SK-N-SH (cell line): ENCODE measurements at regions not wholly inside any gene's neighbourhood (a gene's known extent, or its start where the extent isn't known, plus 50 kb on each side); places are given as distances from the start of the nearest gene placed in this dataset.

Source experiments
- CTCF ChIA-PET: fragments of 300-600, 350-600 bp; formaldehyde crosslinking; extraction: SDS; loops from one replicate; lab custom pipeline; 2021; lab: Yijun Ruan, JAX
- POLR2A ChIA-PET: fragments of 350-600 bp; sonication (Branson Sonifier 250); formaldehyde crosslinking; extraction: SDS; loops from one replicate; lab custom pipeline; 2020; ENCODE audit warnings: antibody characterized with exemption, inconsistent platforms; lab: Yijun Ruan, JAX
- DNase-seq: peaks from one replicate; pipeline ENCODE4 v3.0.0; 2012
- H2AFZ ChIP-seq: fragments of 200-600 bp; sonication (generic); 2 replicates; pipeline ENCODE4 v1.8.1; 2016; ENCODE audit warnings: antibody characterized with exemption, mild to moderate bottlenecking, low read depth
- H3F3A ChIP-seq: fragments of 200-600 bp; sonication (generic); replicated peaks from 2 replicates; pipeline ENCODE3; 2016; ENCODE audit warnings: antibody characterized with exemption, mild to moderate bottlenecking; ENCODE audit not compliant: insufficient read depth
- H3K27ac ChIP-seq, 2 experiments: fragments of 200-500 bp in 1 of 2; fragments of 200-600 bp in 1 of 2; sonication (Bioruptor generic) in 1 of 2; sonication (generic), shearing (Covaris generic) in 1 of 2; 2 replicates each; pipeline versions ENCODE4 v1.5.1 to v1.6.1; 2014 to 2016; ENCODE audit warnings: low read depth in 2 of 2, inconsistent platforms in 1 of 2, low read length in 1 of 2, mild to moderate bottlenecking in 1 of 2, mixed read lengths in 1 of 2
- H3K27me3 ChIP-seq: fragments of 200-600 bp; sonication (generic), shearing (Covaris generic); 2 replicates; pipeline ENCODE4 v1.6.1; 2016; ENCODE audit warnings: mixed run types; ENCODE audit not compliant: insufficient read depth
- H3K36me3 ChIP-seq, 2 experiments: fragments of 200-500 bp in 1 of 2; fragments of 200-600 bp in 1 of 2; sonication (Bioruptor generic) in 1 of 2; sonication (generic) in 1 of 2; replicated peaks in 1 of 2; 2 replicates each; pipeline versions ENCODE3 to v1.5.1; 2014 to 2016; ENCODE audit warnings: low read length in 1 of 2, mild to moderate bottlenecking in 1 of 2; ENCODE audit not compliant: insufficient read depth in 2 of 2, control insufficient read depth in 1 of 2
- H3K4me1 ChIP-seq, 2 experiments: fragments of 200-500 bp in 1 of 2; fragments of 200-600 bp in 1 of 2; sonication (Bioruptor generic) in 1 of 2; sonication (generic), shearing (Covaris generic) in 1 of 2; 2 replicates each; pipeline versions ENCODE4 v1.5.1 to v1.6.1; 2014 to 2016; ENCODE audit warnings: low read depth in 1 of 2, low read length in 1 of 2, mixed run types in 1 of 2; ENCODE audit not compliant: insufficient read depth in 2 of 2, control insufficient read depth in 1 of 2
- H3K4me2 ChIP-seq: fragments of 200-600 bp; sonication (generic), shearing (Covaris generic); 2 replicates; pipeline ENCODE4 v1.6.1; 2017; ENCODE audit warnings: mixed run types
- H3K4me3 ChIP-seq, 2 experiments: fragments of 200-500 bp in 1 of 2; fragments of 200-600 bp in 1 of 2; sonication (Bioruptor generic) in 1 of 2; sonication (generic), shearing (Covaris generic) in 1 of 2; 2 replicates each; pipeline versions ENCODE4 v1.5.1 to v1.8.1; 2014 to 2016; ENCODE audit warnings: low read depth in 2 of 2, inconsistent platforms in 1 of 2, low read length in 1 of 2, mild to moderate bottlenecking in 1 of 2, mixed read lengths in 1 of 2, moderate library complexity in 1 of 2
- H3K79me2 ChIP-seq: fragments of 200-600 bp; sonication (generic); 2 replicates; pipeline ENCODE4 v1.8.1; 2017; ENCODE audit warnings: mild to moderate bottlenecking; ENCODE audit not compliant: insufficient read depth
- H3K9ac ChIP-seq: fragments of 200-600 bp; sonication (generic); 2 replicates; pipeline ENCODE4 v1.6.1; 2017; ENCODE audit warnings: mixed run types
- H3K9me2 ChIP-seq: fragments of 200-600 bp; sonication (generic); 2 replicates; pipeline ENCODE4 v1.6.1; 2017; ENCODE audit warnings: mixed run types
- H3K9me3 ChIP-seq: fragments of 200-600 bp; sonication (generic); 2 replicates; pipeline ENCODE4 v1.6.1; 2017; ENCODE audit warnings: mixed run types, mild to moderate bottlenecking, moderate library complexity
- H4K20me1 ChIP-seq: fragments of 200-600 bp; sonication (generic); 2 replicates; pipeline ENCODE4 v1.6.1; 2017; ENCODE audit warnings: mild to moderate bottlenecking, mixed run types; ENCODE audit not compliant: insufficient read depth
- FOXJ3 ChIP-seq: sonication (generic); formaldehyde crosslinking; IDR thresholded peaks from 2 replicates; pipeline ENCODE4 v1.5.1; 2020; ENCODE audit warnings: mild to moderate bottlenecking, missing genetic modification reagents
- GABPA ChIP-seq: IDR thresholded peaks from 2 replicates; pipeline ENCODE4 v1.4.0; 2012; ENCODE audit warnings: low read depth, mild to moderate bottlenecking
- GATA2 ChIP-seq: sonication (generic); formaldehyde crosslinking; IDR thresholded peaks from 2 replicates; pipeline ENCODE4 v1.5.0; 2020; ENCODE audit warnings: mild to moderate bottlenecking, missing genetic modification reagents
- JUND ChIP-seq: IDR thresholded peaks from 2 replicates; pipeline ENCODE4 v1.4.0; 2012
- MEF2A ChIP-seq: IDR thresholded peaks from 2 replicates; pipeline ENCODE4 v1.4.0; 2012; ENCODE audit warnings: low read depth, borderline replicate concordance
- MXI1 ChIP-seq: IDR thresholded peaks from 2 replicates; pipeline ENCODE4 v1.6.1; 2012; ENCODE audit warnings: mild to moderate bottlenecking, low read depth, low read length, improper control_type of control experiment
- NRF1 ChIP-seq: IDR thresholded peaks from 2 replicates; pipeline ENCODE4 v1.6.1; 2012; ENCODE audit warnings: low read depth, mild to moderate bottlenecking, low read length
- RCOR1 ChIP-seq: fragments of 150-350 bp; IDR thresholded peaks from 2 replicates; pipeline ENCODE4 v1.6.1; 2017; ENCODE audit warnings: antibody characterized with exemption, low read length
- RFX5 ChIP-seq: IDR thresholded peaks from 2 replicates; pipeline ENCODE4 v1.6.1; 2012; ENCODE audit warnings: mild to moderate bottlenecking, improper control_type of control experiment, low read length
- SMC3 ChIP-seq: IDR thresholded peaks from 2 replicates; pipeline ENCODE4 v1.6.1; 2012; ENCODE audit warnings: low read depth, low read length, improper control_type of control experiment
- TCF12 ChIP-seq: IDR thresholded peaks from 2 replicates; pipeline ENCODE4 v1.4.0; 2012
- WGBS: methylation state at CpG from one replicate; pipeline ENCODE4 v1.1.6; 2017; ENCODE audit warnings: low lambda C conversion rate; 5-methylcytosine and 5-hydroxymethylcytosine counted together
- TF ChIP-seq, protein P1 (sequence below): IDR thresholded peaks from 2 replicates; pipeline ENCODE4 v1.4.0; 2012; ENCODE audit warnings: low read depth, borderline replicate concordance
- TF ChIP-seq, protein P2 (sequence below): fragments of 200-600 bp; sonication (generic); IDR thresholded peaks from 2 replicates; pipeline ENCODE4 v1.6.1; 2017; ENCODE audit warnings: antibody characterized with exemption, mild to moderate bottlenecking, moderate library complexity
- TF ChIP-seq, protein P3 (sequence below): IDR thresholded peaks from 2 replicates; pipeline ENCODE4; 2012

DNA sequence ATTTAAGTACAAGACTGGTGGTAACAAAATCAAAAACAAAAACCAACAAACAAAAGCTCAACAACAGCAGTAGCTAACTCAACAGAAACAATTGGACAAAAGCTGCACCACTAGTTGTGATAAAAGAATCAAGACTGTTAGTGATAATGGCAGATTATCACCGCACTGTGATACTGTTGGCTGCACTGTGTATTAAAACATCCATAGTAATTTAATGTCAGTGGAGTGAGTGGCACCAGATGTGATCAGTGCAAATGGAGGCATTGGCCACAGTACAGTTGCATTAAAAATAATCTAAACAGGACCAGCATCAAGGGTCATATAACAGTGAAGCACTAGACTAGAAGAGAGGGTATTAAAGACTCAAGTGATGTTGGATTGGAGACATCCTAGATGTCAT is 1341.3 kb downstream of the MRPL39 start (continued):
- TF ChIP-seq RFX5, result no peak
- peak; percentile 50; the same call in 1 of the 2 replicates for TF ChIP-seq FOXJ3 (CRISPR knock-in tag)
- peak; percentile 66; the same call in 1 of the 2 replicates for TF ChIP-seq RCOR1
- TF ChIP-seq, protein P1, sequence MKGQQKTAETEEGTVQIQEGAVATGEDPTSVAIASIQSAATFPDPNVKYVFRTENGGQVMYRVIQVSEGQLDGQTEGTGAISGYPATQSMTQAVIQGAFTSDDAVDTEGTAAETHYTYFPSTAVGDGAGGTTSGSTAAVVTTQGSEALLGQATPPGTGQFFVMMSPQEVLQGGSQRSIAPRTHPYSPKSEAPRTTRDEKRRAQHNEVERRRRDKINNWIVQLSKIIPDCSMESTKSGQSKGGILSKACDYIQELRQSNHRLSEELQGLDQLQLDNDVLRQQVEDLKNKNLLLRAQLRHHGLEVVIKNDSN, result no peak
- TF ChIP-seq NRF1, result no peak

DNA sequence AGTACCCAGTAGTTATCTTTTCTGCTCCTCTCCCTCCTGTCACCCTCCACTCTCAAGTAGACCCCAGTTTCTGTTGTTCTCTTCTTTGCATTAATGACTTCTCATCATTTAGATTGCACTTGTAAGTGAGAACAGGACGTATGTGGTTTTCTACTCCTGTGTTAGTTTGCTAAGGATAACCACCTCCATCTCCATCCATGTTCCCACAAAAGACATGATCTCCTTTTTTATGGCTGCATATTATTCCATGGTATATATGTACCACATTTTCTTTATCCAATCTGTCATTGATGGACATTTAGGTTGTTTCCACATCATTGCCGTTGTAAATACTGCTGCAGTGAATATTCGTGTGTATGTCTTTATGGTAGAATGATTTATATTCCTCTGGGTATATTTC is 1346.5 kb downstream of the MRPL39 start:
- no peaks in the 10 kb centered on the region; a peak in 1 of 4 replicates for H3K4me1 ChIP-seq
- no peaks in the 10 kb centered on the region for H4K20me1 ChIP-seq
- no peaks in the 10 kb centered on the region for H3K27me3 ChIP-seq
- H3K79me2 ChIP-seq, result no peaks in the 10 kb centered on the region
- CTCF ChIA-PET, result no interaction called here
- TF ChIP-seq MXI1, result no peak
- TF ChIP-seq TCF12, result no peak
- TF ChIP-seq RCOR1, result no peak
- TF ChIP-seq MEF2A, result no peak
- TF ChIP-seq JUND, result no peak
- TF ChIP-seq, protein P2, sequence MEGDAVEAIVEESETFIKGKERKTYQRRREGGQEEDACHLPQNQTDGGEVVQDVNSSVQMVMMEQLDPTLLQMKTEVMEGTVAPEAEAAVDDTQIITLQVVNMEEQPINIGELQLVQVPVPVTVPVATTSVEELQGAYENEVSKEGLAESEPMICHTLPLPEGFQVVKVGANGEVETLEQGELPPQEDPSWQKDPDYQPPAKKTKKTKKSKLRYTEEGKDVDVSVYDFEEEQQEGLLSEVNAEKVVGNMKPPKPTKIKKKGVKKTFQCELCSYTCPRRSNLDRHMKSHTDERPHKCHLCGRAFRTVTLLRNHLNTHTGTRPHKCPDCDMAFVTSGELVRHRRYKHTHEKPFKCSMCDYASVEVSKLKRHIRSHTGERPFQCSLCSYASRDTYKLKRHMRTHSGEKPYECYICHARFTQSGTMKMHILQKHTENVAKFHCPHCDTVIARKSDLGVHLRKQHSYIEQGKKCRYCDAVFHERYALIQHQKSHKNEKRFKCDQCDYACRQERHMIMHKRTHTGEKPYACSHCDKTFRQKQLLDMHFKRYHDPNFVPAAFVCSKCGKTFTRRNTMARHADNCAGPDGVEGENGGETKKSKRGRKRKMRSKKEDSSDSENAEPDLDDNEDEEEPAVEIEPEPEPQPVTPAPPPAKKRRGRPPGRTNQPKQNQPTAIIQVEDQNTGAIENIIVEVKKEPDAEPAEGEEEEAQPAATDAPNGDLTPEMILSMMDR, result no peak
- no peak for TF ChIP-seq GABPA
- TF ChIP-seq, protein P3, sequence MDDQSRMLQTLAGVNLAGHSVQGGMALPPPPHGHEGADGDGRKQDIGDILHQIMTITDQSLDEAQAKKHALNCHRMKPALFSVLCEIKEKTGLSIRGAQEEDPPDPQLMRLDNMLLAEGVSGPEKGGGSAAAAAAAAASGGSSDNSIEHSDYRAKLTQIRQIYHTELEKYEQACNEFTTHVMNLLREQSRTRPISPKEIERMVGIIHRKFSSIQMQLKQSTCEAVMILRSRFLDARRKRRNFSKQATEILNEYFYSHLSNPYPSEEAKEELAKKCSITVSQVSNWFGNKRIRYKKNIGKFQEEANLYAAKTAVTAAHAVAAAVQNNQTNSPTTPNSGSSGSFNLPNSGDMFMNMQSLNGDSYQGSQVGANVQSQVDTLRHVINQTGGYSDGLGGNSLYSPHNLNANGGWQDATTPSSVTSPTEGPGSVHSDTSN, result no peak
- TF ChIP-seq, protein P1, result no peak
- no peak for TF ChIP-seq GATA2
- TF ChIP-seq FOXJ3 (CRISPR knock-in tag), result no peak
- no peak for TF ChIP-seq RFX5
- TF ChIP-seq NRF1, result no peak
- TF ChIP-seq SMC3, result no peak
- H3K27ac ChIP-seq, result no peak overlapping the region
- no peak overlapping the region for H3K4me2 ChIP-seq
- no peak for DNase-seq
- 56% methylated on average over 3 of the region's 3 CpGs for WGBS
- peaks cover 8% of the 10 kb centered on the region for H3F3A ChIP-seq
- H3K36me3 ChIP-seq, result no peaks in the 10 kb centered on the region
- H3K4me3 ChIP-seq, result no peak overlapping the region
- POLR2A ChIA-PET, result no interaction called here
- no peaks in the 10 kb centered on the region for H3K9me3 ChIP-seq
- H2AFZ ChIP-seq, result no peak overlapping the region
- no peak overlapping the region for H3K9ac ChIP-seq
- H3K9me2 ChIP-seq, result no peaks in the 10 kb centered on the region
